Transverse colon (tissue), 4 donors: ENCODE measurements at regions not wholly inside any gene's neighbourhood (a gene's known extent, or its start where the extent isn't known, plus 50 kb on each side); places are given as distances from the start of the nearest gene placed in this dataset.

ENCODE experiments used
- DNase-seq: peaks from one replicate; pipeline ENCODE4 v3.0.0-alpha.2; 2019
- H3K27ac ChIP-seq, 4 donors: fragments of 200-600 bp; sonication (generic); 2 replicates each; pipeline ENCODE4 v1.5.1; 2016 to 2018; ENCODE audit warnings: inconsistent platforms in 4 of 4
- H3K27me3 ChIP-seq: fragments of 200-600 bp; sonication (generic); 2 replicates; pipeline ENCODE4 v1.5.1; 2017; ENCODE audit warnings: inconsistent platforms
- H3K36me3 ChIP-seq, 4 donors: fragments of 200-600 bp; sonication (generic); 2 replicates each; pipeline ENCODE4 v1.5.1; 2017 to 2019; ENCODE audit warnings: inconsistent platforms in 4 of 4
- H3K4me1 ChIP-seq, 4 donors: fragments of 200-600 bp; sonication (generic); 2 replicates each; pipeline ENCODE4 v1.5.1; 2017 to 2020; ENCODE audit warnings: inconsistent platforms in 4 of 4
- H3K4me3 ChIP-seq, 4 donors: fragments of 200-600 bp; sonication (generic); 1 replicate in 1 of 4; 2 replicates in 3 of 4; pipeline versions ENCODE4 v1.5.1 to v1.6.1; 2017 to 2019; ENCODE audit warnings: inconsistent platforms in 4 of 4
- H3K9me3 ChIP-seq, 2 donors: fragments of 200-600 bp; sonication (generic); 2 replicates each; pipeline ENCODE4 v1.5.1; 2017 to 2019; ENCODE audit warnings: inconsistent platforms in 2 of 2
- EP300 ChIP-seq: sonication (generic); formaldehyde crosslinking; IDR thresholded peaks from one replicate; pipeline ENCODE4 v1.6.1; 2017; ENCODE audit warnings: antibody characterized with exemption, low read depth
- POLR2A ChIP-seq: fragments of 450-650 bp; IDR thresholded peaks from one replicate; pipeline ENCODE4 v1.6.1; 2016; ENCODE audit warnings: antibody characterized with exemption, mild to moderate bottlenecking, moderate library complexity
- POLR2AphosphoS5 ChIP-seq, 3 donors: sonication (generic); formaldehyde crosslinking; IDR thresholded peaks; one replicate each; pipeline ENCODE4 v1.6.1; 2016; ENCODE audit warnings: antibody characterized with exemption in 3 of 3
- WGBS, 2 donors: methylation state at CpG; one replicate each; pipeline ENCODE4 v1.1.5; 2018; ENCODE audit warnings: low coverage in 1 of 2; 5-methylcytosine and 5-hydroxymethylcytosine counted together
- in situ Hi-C, 4 donors: fragments of 200-750 bp; cut with MboI; loops; one replicate each; pipeline versions ENCODE4 v1.15.0 to v1.15.1; 2017; ENCODE audit warnings: low sequenced_read_pairs in 3 of 4, low pct_ligation_motif_present in 1 of 4, low pct_unique_long_range_greater_than_20kb in 1 of 4
- intact Hi-C: fragments of 100-400 bp; cut with DNase I; formaldehyde crosslinking; loops from one replicate; pipeline ENCODE4 v1.15.1; 2023; ENCODE audit warnings: low total_unique reads
- TF ChIP-seq, protein P1 (sequence below), 5 experiments: fragments of 200-600 bp in 3 of 5; fragments of 450-650 bp in 2 of 5; sonication (generic) in 3 of 5; IDR thresholded peaks; 1 replicate in 2 of 5; 2 replicates in 3 of 5; pipeline ENCODE4 v1.5.1; 2016 to 2017; ENCODE audit warnings: antibody characterized with exemption in 5 of 5, inconsistent platforms in 3 of 5, mild to moderate bottlenecking in 2 of 5, moderate library complexity in 1 of 5

- in situ Hi-C loops, result no loop called here
- Histone ChIP-seq H3K4me3 (no peak overlapping the region), H3K36me3 (no peaks in the 10 kb centered on the region), H3K9me3 (no peaks in the 10 kb centered on the region), H3K27ac (no peak overlapping the region), H3K27me3 (no peaks in the 10 kb centered on the region), H3K4me1 (no peaks in the 10 kb centered on the region)
- WGBS, 2 donors, result 88 to 96% methylated on average over 1 of the region's 1 CpG
- TF ChIP-seq EP300 (no peak), POLR2AphosphoS5 (IDR thresholded peaks at IDR 0.05) (no peak), POLR2A (no peak)
- TF ChIP-seq, protein P1, sequence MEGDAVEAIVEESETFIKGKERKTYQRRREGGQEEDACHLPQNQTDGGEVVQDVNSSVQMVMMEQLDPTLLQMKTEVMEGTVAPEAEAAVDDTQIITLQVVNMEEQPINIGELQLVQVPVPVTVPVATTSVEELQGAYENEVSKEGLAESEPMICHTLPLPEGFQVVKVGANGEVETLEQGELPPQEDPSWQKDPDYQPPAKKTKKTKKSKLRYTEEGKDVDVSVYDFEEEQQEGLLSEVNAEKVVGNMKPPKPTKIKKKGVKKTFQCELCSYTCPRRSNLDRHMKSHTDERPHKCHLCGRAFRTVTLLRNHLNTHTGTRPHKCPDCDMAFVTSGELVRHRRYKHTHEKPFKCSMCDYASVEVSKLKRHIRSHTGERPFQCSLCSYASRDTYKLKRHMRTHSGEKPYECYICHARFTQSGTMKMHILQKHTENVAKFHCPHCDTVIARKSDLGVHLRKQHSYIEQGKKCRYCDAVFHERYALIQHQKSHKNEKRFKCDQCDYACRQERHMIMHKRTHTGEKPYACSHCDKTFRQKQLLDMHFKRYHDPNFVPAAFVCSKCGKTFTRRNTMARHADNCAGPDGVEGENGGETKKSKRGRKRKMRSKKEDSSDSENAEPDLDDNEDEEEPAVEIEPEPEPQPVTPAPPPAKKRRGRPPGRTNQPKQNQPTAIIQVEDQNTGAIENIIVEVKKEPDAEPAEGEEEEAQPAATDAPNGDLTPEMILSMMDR (IDR thresholded peaks at IDR 0.05), result no peak
- DNase-seq, result no peak
- intact Hi-C loops, result no loop called here
These were observed 905.3 kb upstream of the ALCAM start for GRCh38 chr3:104461431-104461830.

- TF ChIP-seq POLR2AphosphoS5 (IDR thresholded peaks at IDR 0.05), result no peak
- TF ChIP-seq POLR2A, result no peak
- in situ Hi-C loops, result no loop called here
- no peaks in the 10 kb centered on the region for H3K36me3 ChIP-seq
These were observed 894.5 kb upstream of the ALCAM start for GRCh38 chr3:104472221-104472620.

DNA sequence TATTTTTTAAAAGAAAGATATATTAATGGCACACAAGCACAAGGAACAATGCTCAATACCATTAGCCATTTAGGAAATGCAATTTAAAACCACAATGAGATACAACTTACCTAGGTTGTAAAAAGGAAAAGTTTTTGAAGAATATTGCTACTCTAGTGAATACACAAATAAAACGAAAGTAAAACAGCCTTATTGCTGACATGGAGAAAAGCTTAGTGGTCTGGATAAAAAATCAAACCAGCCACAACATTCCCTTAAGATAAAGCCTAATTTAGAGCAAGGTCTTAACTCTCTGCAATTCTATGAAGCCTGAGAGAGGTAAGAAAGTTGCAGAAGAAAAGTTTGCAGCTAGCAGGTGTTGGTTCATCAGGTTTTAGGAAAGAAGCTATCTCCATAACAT is 892.7 kb upstream of the ALCAM start:
- Histone ChIP-seq H3K36me3 (no peaks in the 10 kb centered on the region), H3K9me3 (peaks cover 0 to 5% of the 10 kb centered on the region in 2 donors), H3K4me3 (no peak overlapping the region), H3K4me1 (no peaks in the 10 kb centered on the region), H3K27me3 (no peaks in the 10 kb centered on the region), H3K27ac (no peak overlapping the region)
- WGBS, 2 donors, result 55 to 94% methylated on average over 1 of the region's 1 CpG
- intact Hi-C loops, result no loop called here
- DNase-seq, result no peak
- in situ Hi-C loops, result no loop called here
- TF ChIP-seq, protein P1 (IDR thresholded peaks at IDR 0.05), result no peak
- TF ChIP-seq POLR2A, result no peak
- no peak for TF ChIP-seq POLR2AphosphoS5 (IDR thresholded peaks at IDR 0.05)
- TF ChIP-seq EP300, result no peak

More at GRCh38 chr3:104472221-104472620, 894.5 kb upstream of the ALCAM start:
- WGBS, 2 donors, result 92 to 93% methylated on average over 3 of the region's 3 CpGs
- no peaks in the 10 kb centered on the region for H3K4me1 ChIP-seq
- DNase-seq, result no peak
- intact Hi-C loops, result no loop called here
- H3K27ac ChIP-seq, result no peak overlapping the region
- no peaks in the 10 kb centered on the region for H3K27me3 ChIP-seq
- H3K9me3 ChIP-seq, result peaks cover 0 to 5% of the 10 kb centered on the region in 2 donors
- no peak overlapping the region for H3K4me3 ChIP-seq

GRCh38 chr3:104503022-104503421 is 863.7 kb upstream of the ALCAM start:
- DNase-seq, result no peak
- Histone ChIP-seq H3K27me3 (no peaks in the 10 kb centered on the region), H3K36me3 (no peaks in the 10 kb centered on the region), H3K27ac (no peak overlapping the region), H3K4me3 (no peak overlapping the region), H3K4me1 (no peaks in the 10 kb centered on the region), H3K9me3 (no peaks in the 10 kb centered on the region)
- WGBS, 2 donors, result 93 to 95% methylated on average over 12 to 24 of the region's 24 CpGs
- in situ Hi-C loops (no loop called here), intact Hi-C loops (no loop called here)
- TF ChIP-seq, protein P1 (IDR thresholded peaks at IDR 0.05), result no peak
- no peak for TF ChIP-seq EP300
- TF ChIP-seq POLR2AphosphoS5 (IDR thresholded peaks at IDR 0.05), result no peak
- TF ChIP-seq POLR2A, result no peak

GRCh38 chr3:104510131-104510849 is 856.4 kb upstream of the ALCAM start:
- Histone ChIP-seq H3K36me3 (no peaks in the 10 kb centered on the region), H3K4me1 (no peaks in the 10 kb centered on the region), H3K9me3 (no peaks in the 10 kb centered on the region), H3K27ac (no peak overlapping the region), H3K4me3 (no peak overlapping the region), H3K27me3 (no peaks in the 10 kb centered on the region)
- TF ChIP-seq POLR2AphosphoS5 (IDR thresholded peaks at IDR 0.05), result no peak
- TF ChIP-seq EP300, result no peak
- TF ChIP-seq, protein P1 (IDR thresholded peaks at IDR 0.05), result no peak
- TF ChIP-seq POLR2A, result no peak
- 76% methylated on average over 3 of the region's 3 CpGs; no CpG with 5 or more reads in 1 of the 2 donors for WGBS, 2 donors
- in situ Hi-C loops, result no loop called here
- intact Hi-C loops, result loop anchor here (5.0 kb wide), 1 partner anchor 1112 kb away; no protein-coding TSS in a partner anchor
- no peak for DNase-seq
